Femur (tissue), 1 donor: ENCODE measurements at regions not wholly inside any gene's neighbourhood (a gene's known extent, or its start where the extent isn't known, plus 50 kb on each side); places are given as distances from the start of the nearest gene placed in this dataset.
A peak's percentile ranks its signal among the peaks of the same experiment; 100 is the strongest.

Experiments used
- DNase-seq: peaks from one replicate; pipeline ENCODE4 v3.0.0-alpha.2; 2017

- no peak for DNase-seq
These were observed 187.5 kb downstream of the AHR start for GRCh38 chr7:17485904-17486303.

GRCh38 chr7:17486835-17487234 lies 188.4 kb downstream of the AHR start:
- DNase-seq, result no peak

GRCh38 chr7:17487343-17487742 lies 188.9 kb downstream of the AHR start:
- DNase-seq, result no peak

- no peak for DNase-seq
These were observed 190.4 kb downstream of the AHR start for GRCh38 chr7:17488829-17489228.

- no peak for DNase-seq
These were observed 191.5 kb downstream of the AHR start for GRCh38 chr7:17489961-17490360.

- DNase-seq, result no peak
These were observed 192.4 kb downstream of the AHR start for GRCh38 chr7:17490825-17491224.

GRCh38 chr7:17492437-17492836 lies 194.0 kb downstream of the AHR start:
- DNase-seq, result no peak

GRCh38 chr7:17493446-17493845 lies 195.0 kb downstream of the AHR start:
- no peak for DNase-seq

GRCh38 chr7:17495655-17496394 lies 197.4 kb downstream of the AHR start:
- DNase-seq, result no peak

- DNase-seq, result no peak
These were observed 198.7 kb downstream of the AHR start for GRCh38 chr7:17497136-17497535.

- DNase-seq, result no peak
These were observed 199.2 kb downstream of the AHR start for GRCh38 chr7:17497549-17498167.

- DNase-seq, result no peak
These were observed 199.8 kb downstream of the AHR start for GRCh38 chr7:17498230-17498629.

GRCh38 chr7:17500736-17501135 lies 202.3 kb downstream of the AHR start:
- peak; percentile 51 for DNase-seq

GRCh38 chr7:17501441-17502212 lies 203.2 kb downstream of the AHR start:
- DNase-seq, result peak; percentile 28

GRCh38 chr7:17502213-17503060 lies 204.0 kb downstream of the AHR start:
- DNase-seq, result no peak

- no peak for DNase-seq
These were observed 207.6 kb downstream of the AHR start for GRCh38 chr7:17506095-17506494.

- DNase-seq, result no peak
These were observed 208.1 kb downstream of the AHR start for GRCh38 chr7:17506596-17506995.

GRCh38 chr7:17507717-17508116 lies 209.3 kb downstream of the AHR start:
- no peak for DNase-seq

- DNase-seq, result no peak
These were observed 213.8 kb downstream of the AHR start for GRCh38 chr7:17512181-17512675.

- DNase-seq, result no peak
These were observed 218.3 kb downstream of the AHR start for GRCh38 chr7:17516771-17517170.

- DNase-seq, result no peak
These were observed 222.5 kb downstream of the AHR start for GRCh38 chr7:17520941-17521340.

- no peak for DNase-seq
These were observed 223.0 kb downstream of the AHR start for GRCh38 chr7:17521437-17521836.
